ENCODE measurements at regions not wholly inside any gene's neighbourhood (a gene's known extent, or its start where the extent isn't known, plus 50 kb on each side); places are given as distances from the start of the nearest gene placed in this dataset.
A peak's percentile ranks its signal among the peaks of the same experiment; 100 is the strongest.

- peak; percentile 94 for DNase-seq (ENCODE audit: low read depth)
- H3K4me3 ChIP-seq (ENCODE audit: low read depth, low read length) = no peak overlapping the region
- TF ChIP-seq CTCF (IDR thresholded peaks at IDR 0.05; ENCODE audit: insufficient read depth, low read depth, low read length) = no peak
Measured at GRCh38 chr17:71412803-71413202, 708.0 kb upstream of the SOX9 start.

- DNase-seq (ENCODE audit: low read depth) = no peak
- TF ChIP-seq CTCF (IDR thresholded peaks at IDR 0.05; ENCODE audit: insufficient read depth, low read depth, low read length) = no peak
- H3K4me3 ChIP-seq (ENCODE audit: low read depth, low read length) = no peak overlapping the region
Measured at GRCh38 chr17:71413935-71414334, 706.9 kb upstream of the SOX9 start.

GRCh38 chr17:71417142-71417541 is 703.7 kb upstream of the SOX9 start:
- DNase-seq (ENCODE audit: low read depth) = peak; percentile 42
- no peak for TF ChIP-seq CTCF (IDR thresholded peaks at IDR 0.05; ENCODE audit: insufficient read depth, low read depth, low read length)
- H3K4me3 ChIP-seq (ENCODE audit: low read depth, low read length) = no peak overlapping the region

GRCh38 chr17:71422968-71423367 is 697.9 kb upstream of the SOX9 start:
- no peak for TF ChIP-seq CTCF (IDR thresholded peaks at IDR 0.05; ENCODE audit: insufficient read depth, low read depth, low read length)

GRCh38 chr17:71423871-71424546 is 696.8 kb upstream of the SOX9 start:
- no peak for TF ChIP-seq CTCF (IDR thresholded peaks at IDR 0.05; ENCODE audit: insufficient read depth, low read depth, low read length)
- no peak overlapping the region for H3K4me3 ChIP-seq (ENCODE audit: low read depth, low read length)
- peak; percentile 59 for DNase-seq (ENCODE audit: low read depth)

More at GRCh38 chr17:71422968-71423367, 697.9 kb upstream of the SOX9 start:
- no peak overlapping the region for H3K4me3 ChIP-seq (ENCODE audit: low read depth, low read length)
- DNase-seq (ENCODE audit: low read depth) = no peak

- H3K4me3 ChIP-seq (ENCODE audit: low read depth, low read length) = no peak overlapping the region
- no peak for TF ChIP-seq CTCF (IDR thresholded peaks at IDR 0.05; ENCODE audit: insufficient read depth, low read depth, low read length)
- no peak for DNase-seq (ENCODE audit: low read depth)
Measured at GRCh38 chr17:71427801-71428200, 693.0 kb upstream of the SOX9 start.

- H3K4me3 ChIP-seq (ENCODE audit: low read depth, low read length) = no peak overlapping the region
- DNase-seq (ENCODE audit: low read depth) = no peak
- no peak for TF ChIP-seq CTCF (IDR thresholded peaks at IDR 0.05; ENCODE audit: insufficient read depth, low read depth, low read length)
Measured at GRCh38 chr17:71428897-71429296, 691.9 kb upstream of the SOX9 start.

All from fibroblast of villous mesenchyme (primary cell).